T-helper 17 cell (primary cell): ENCODE measurements at regions not wholly inside any gene's neighbourhood (a gene's known extent, or its start where the extent isn't known, plus 50 kb on each side); places are given as distances from the start of the nearest gene placed in this dataset.

Experiments
- ATAC-seq: fragments of 150-1000 bp; cut with Tn5 transposase; 2 replicates; pipeline ENCODE4 v1.10.0; 2021; ENCODE audit warnings: mild to moderate bottlenecking, moderate library complexity
- DNase-seq, 3 donors: peaks; one replicate each; pipeline versions ENCODE4 v3.0.0 to v3.0.0-alpha.2; 2020 to 2021
- H3K9me3 ChIP-seq: one replicate; pipeline ENCODE4 v1.7.0; 2013; ENCODE audit warnings: low read length, mild to moderate bottlenecking; ENCODE audit not compliant: control insufficient read depth, poor library complexity, severe bottlenecking
- H3K27ac Mint-ChIP-seq: one replicate; pipeline ENCODE4 v1.8.0; 2022; ENCODE audit warnings: mild to moderate bottlenecking, moderate library complexity, mixed read lengths
- H3K27me3 Mint-ChIP-seq: one replicate; pipeline ENCODE4 v1.8.0; 2022; ENCODE audit warnings: mixed read lengths
- H3K36me3 Mint-ChIP-seq: one replicate; pipeline ENCODE4 v1.8.0; 2022; ENCODE audit warnings: low read depth, mixed read lengths
- H3K4me1 Mint-ChIP-seq: one replicate; pipeline ENCODE4 v1.8.0; 2022; ENCODE audit warnings: mild to moderate bottlenecking, mixed read lengths
- H3K4me3 Mint-ChIP-seq: one replicate; pipeline ENCODE4 v1.8.0; 2022; ENCODE audit warnings: mild to moderate bottlenecking, moderate library complexity, mixed read lengths

DNA sequence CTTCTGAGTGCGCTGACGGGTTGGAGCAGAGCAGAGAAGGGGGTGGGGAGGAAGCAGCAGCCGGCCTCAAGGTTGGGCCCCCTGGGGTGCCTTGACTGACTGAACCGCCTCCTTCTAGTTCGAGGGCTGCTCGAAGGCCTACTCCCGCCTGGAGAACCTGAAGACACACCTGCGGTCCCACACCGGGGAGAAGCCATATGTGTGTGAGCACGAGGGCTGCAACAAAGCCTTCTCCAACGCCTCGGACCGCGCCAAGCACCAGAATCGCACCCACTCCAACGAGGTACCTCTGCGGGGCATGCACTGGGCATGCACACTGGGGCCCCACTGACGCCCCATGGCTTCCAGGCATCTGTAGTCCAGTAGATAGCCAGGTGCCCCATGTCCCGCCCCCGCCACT lies 246.9 kb downstream of the GLI2 start:
- Mint-ChIP-seq H3K36me3 (no peaks in the 10 kb centered on the region), H3K27ac (no peak overlapping the region), H3K27me3 (peaks cover 5% of the 10 kb centered on the region), H3K4me3 (no peak overlapping the region), H3K4me1 (no peaks in the 10 kb centered on the region)
- DNase-seq (no peak), ATAC-seq (no peak)
- no peaks in the 10 kb centered on the region for H3K9me3 ChIP-seq

DNA sequence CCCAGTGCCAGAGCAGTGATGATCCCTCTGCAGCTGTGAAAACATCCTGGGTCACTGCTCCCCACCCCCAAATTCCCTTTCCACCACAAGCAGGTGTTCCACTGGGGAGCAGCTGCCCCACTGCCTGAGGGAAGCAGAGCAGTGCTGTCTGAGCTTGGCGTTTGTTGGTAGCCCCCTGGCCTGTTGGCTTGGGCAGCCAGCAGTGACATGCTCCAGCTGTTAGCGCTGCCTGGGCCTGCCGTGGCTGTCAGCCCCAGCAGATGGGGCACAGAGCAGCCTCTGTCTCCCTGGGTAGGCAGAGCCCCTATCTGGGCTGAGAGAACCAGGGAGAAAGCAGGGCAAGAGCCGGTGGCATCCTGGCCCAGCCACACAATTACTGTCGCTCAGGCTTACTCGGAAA lies 247.7 kb downstream of the GLI2 start:
- H3K4me1 Mint-ChIP-seq: no peaks in the 10 kb centered on the region
- no peaks in the 10 kb centered on the region for H3K9me3 ChIP-seq
- no peak overlapping the region for H3K4me3 Mint-ChIP-seq
- H3K36me3 Mint-ChIP-seq: no peaks in the 10 kb centered on the region
- H3K27me3 Mint-ChIP-seq: peaks cover 5% of the 10 kb centered on the region
- no peak overlapping the region for H3K27ac Mint-ChIP-seq
- no peak for ATAC-seq
- DNase-seq: no peak

- H3K9me3 ChIP-seq: no peaks in the 10 kb centered on the region
- ATAC-seq (no peak), DNase-seq (no peak)
- H3K4me1 Mint-ChIP-seq: no peaks in the 10 kb centered on the region
- H3K4me3 Mint-ChIP-seq: no peak overlapping the region
- no peaks in the 10 kb centered on the region for H3K36me3 Mint-ChIP-seq
- no peak overlapping the region for H3K27ac Mint-ChIP-seq
- H3K27me3 Mint-ChIP-seq: peaks cover 5% of the 10 kb centered on the region
These were observed 248.4 kb downstream of the GLI2 start for GRCh38 chr2:120984046-120984445.

GRCh38 chr2:120984452-120985173 lies 248.9 kb downstream of the GLI2 start:
- no peaks in the 10 kb centered on the region for H3K9me3 ChIP-seq
- no peak for ATAC-seq
- no peaks in the 10 kb centered on the region for H3K36me3 Mint-ChIP-seq
- H3K27ac Mint-ChIP-seq: no peak overlapping the region
- no peak overlapping the region for H3K4me3 Mint-ChIP-seq
- H3K27me3 Mint-ChIP-seq: peaks cover 5% of the 10 kb centered on the region
- H3K4me1 Mint-ChIP-seq: no peaks in the 10 kb centered on the region
- no peak for DNase-seq

GRCh38 chr2:120985174-120985996 lies 249.7 kb downstream of the GLI2 start:
- no peaks in the 10 kb centered on the region for H3K9me3 ChIP-seq
- no peak overlapping the region for H3K4me3 Mint-ChIP-seq
- H3K27me3 Mint-ChIP-seq: peaks cover 5% of the 10 kb centered on the region
- H3K27ac Mint-ChIP-seq: no peak overlapping the region
- H3K36me3 Mint-ChIP-seq: no peaks in the 10 kb centered on the region
- no peak for DNase-seq
- ATAC-seq: no peak
- H3K4me1 Mint-ChIP-seq: no peaks in the 10 kb centered on the region

- DNase-seq: no peak
- no peaks in the 10 kb centered on the region for H3K36me3 Mint-ChIP-seq
- no peaks in the 10 kb centered on the region for H3K9me3 ChIP-seq
- H3K4me3 Mint-ChIP-seq: no peak overlapping the region
- peaks cover 5% of the 10 kb centered on the region for H3K27me3 Mint-ChIP-seq
- H3K4me1 Mint-ChIP-seq: no peaks in the 10 kb centered on the region
- ATAC-seq: no peak
- H3K27ac Mint-ChIP-seq: no peak overlapping the region
These were observed 250.5 kb downstream of the GLI2 start for GRCh38 chr2:120985997-120986651.

DNA sequence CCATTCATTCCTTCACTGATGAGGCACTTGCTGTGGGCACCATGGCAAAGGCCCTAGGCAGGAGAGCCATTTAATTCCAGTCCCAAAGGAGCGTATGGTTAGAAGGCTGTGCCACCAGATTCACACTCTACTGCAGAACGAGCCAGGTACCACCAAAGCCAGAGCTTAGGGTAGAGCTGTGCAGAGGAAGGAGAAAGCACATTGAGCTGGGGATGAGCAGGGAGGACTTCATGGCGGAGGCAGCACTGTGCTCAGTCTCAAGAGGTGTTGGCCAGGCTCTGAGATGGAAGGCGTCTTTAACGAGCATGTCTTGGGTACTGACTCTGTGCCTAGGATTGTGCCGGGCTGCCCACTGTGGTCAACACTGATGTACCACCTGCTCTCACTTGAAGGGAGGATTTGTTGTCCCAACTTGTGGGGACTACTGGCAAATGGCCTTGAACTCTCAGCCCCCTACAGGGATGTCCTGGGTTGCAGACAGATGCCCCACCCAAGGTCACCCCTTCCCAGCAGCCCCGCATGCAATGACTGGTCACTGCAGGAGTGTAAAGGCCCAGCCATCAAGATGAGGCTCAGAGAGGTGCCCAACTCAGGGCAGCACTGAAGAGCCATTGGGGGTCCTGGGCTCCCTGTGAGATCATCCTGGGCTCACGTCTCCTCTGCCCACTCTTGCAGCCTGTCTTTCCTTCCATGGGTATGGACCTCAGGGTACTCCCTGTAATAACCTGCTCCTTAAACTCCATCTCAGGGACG lies 251.4 kb downstream of the GLI2 start:
- ATAC-seq: no peak
- H3K4me1 Mint-ChIP-seq: no peaks in the 10 kb centered on the region
- H3K9me3 ChIP-seq: no peaks in the 10 kb centered on the region
- H3K27me3 Mint-ChIP-seq: peaks cover 5% of the 10 kb centered on the region
- no peak for DNase-seq
- no peak overlapping the region for H3K27ac Mint-ChIP-seq
- H3K4me3 Mint-ChIP-seq: no peak overlapping the region
- no peaks in the 10 kb centered on the region for H3K36me3 Mint-ChIP-seq

GRCh38 chr2:120988051-120988699 lies 252.5 kb downstream of the GLI2 start:
- H3K4me1 Mint-ChIP-seq: no peaks in the 10 kb centered on the region
- ATAC-seq: no peak
- no peaks in the 10 kb centered on the region for H3K9me3 ChIP-seq
- no peak for DNase-seq
- H3K27me3 Mint-ChIP-seq: peaks cover 10% of the 10 kb centered on the region
- no peak overlapping the region for H3K4me3 Mint-ChIP-seq
- no peaks in the 10 kb centered on the region for H3K36me3 Mint-ChIP-seq
- H3K27ac Mint-ChIP-seq: no peak overlapping the region

- DNase-seq (no peak), ATAC-seq (no peak)
- no peak overlapping the region for H3K4me3 Mint-ChIP-seq
- H3K27ac Mint-ChIP-seq: no peak overlapping the region
- no peaks in the 10 kb centered on the region for H3K36me3 Mint-ChIP-seq
- H3K4me1 Mint-ChIP-seq: no peaks in the 10 kb centered on the region
- peaks cover 11% of the 10 kb centered on the region for H3K27me3 Mint-ChIP-seq
- no peaks in the 10 kb centered on the region for H3K9me3 ChIP-seq
These were observed 253.2 kb downstream of the GLI2 start for GRCh38 chr2:120988700-120989511.

- H3K36me3 Mint-ChIP-seq: no peaks in the 10 kb centered on the region
- H3K9me3 ChIP-seq: no peaks in the 10 kb centered on the region
- no peak for DNase-seq
These were observed 254.1 kb downstream of the GLI2 start for GRCh38 chr2:120989512-120990441.

DNA sequence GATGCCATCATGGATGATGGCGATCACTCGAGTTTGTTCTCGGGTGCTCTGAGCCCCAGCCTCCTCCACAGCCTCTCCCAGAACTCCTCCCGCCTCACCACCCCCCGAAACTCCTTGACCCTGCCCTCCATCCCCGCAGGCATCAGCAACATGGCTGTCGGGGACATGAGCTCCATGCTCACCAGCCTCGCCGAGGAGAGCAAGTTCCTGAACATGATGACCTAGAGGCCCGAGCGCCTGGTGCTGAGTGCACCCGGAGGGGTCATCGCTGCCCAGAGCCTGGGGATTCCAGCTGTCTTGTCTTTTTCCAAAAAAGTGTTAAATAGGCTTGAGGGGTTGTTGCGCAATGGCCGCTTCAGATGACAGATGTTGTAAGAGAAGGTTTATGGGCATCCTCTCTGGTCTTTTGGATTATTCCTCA lies 254.8 kb downstream of the GLI2 start:
- no peak for ATAC-seq
- H3K36me3 Mint-ChIP-seq: no peaks in the 10 kb centered on the region
- H3K27ac Mint-ChIP-seq: no peak overlapping the region
- no peaks in the 10 kb centered on the region for H3K4me1 Mint-ChIP-seq
- no peak for DNase-seq
- H3K9me3 ChIP-seq: no peaks in the 10 kb centered on the region
- peaks cover 16% of the 10 kb centered on the region for H3K27me3 Mint-ChIP-seq
- no peak overlapping the region for H3K4me3 Mint-ChIP-seq

More at GRCh38 chr2:120989512-120990441, 254.1 kb downstream of the GLI2 start:
- H3K4me3 Mint-ChIP-seq: no peak overlapping the region
- no peaks in the 10 kb centered on the region for H3K4me1 Mint-ChIP-seq
- no peak for ATAC-seq
- H3K27ac Mint-ChIP-seq: no peak overlapping the region
- H3K27me3 Mint-ChIP-seq: peaks cover 16% of the 10 kb centered on the region
